RWPE2 (cell line): ENCODE measurements at regions not wholly inside any gene's neighbourhood (a gene's known extent, or its start where the extent isn't known, plus 50 kb on each side); places are given as distances from the start of the nearest gene placed in this dataset.
A peak's percentile ranks its signal among the peaks of the same experiment; 100 is the strongest.

Experiments
- ATAC-seq: fragments of 200-7000 bp; cut with Tn5 transposase; 3 replicates; pipeline ENCODE4 v1.9.1; 2021; ENCODE audit warnings: low read depth
- DNase-seq: peaks from one replicate; pipeline ENCODE4 v3.0.0-alpha.2; 2020; ENCODE audit warnings: low spot score
- H3K27ac ChIP-seq: fragments of 450-650 bp; 2 replicates; pipeline ENCODE4 v1.5.1; 2017; ENCODE audit warnings: mild to moderate bottlenecking; ENCODE audit not compliant: poor library complexity, severe bottlenecking
- H3K27me3 ChIP-seq: fragments of 250-450 bp; sonication (Bioruptor Pico); 2 replicates; pipeline ENCODE4 v1.5.1; 2021; ENCODE audit warnings: mild to moderate bottlenecking, moderate library complexity; ENCODE audit not compliant: insufficient read depth, poor library complexity, severe bottlenecking
- H3K36me3 ChIP-seq: fragments of 250-450 bp; sonication (Bioruptor Pico); 2 replicates; pipeline ENCODE4 v1.5.1; 2020; ENCODE audit warnings: low read depth, mild to moderate bottlenecking, moderate library complexity
- H3K4me1 ChIP-seq: fragments of 250-450 bp; sonication (Bioruptor Pico); 2 replicates; pipeline ENCODE4 v1.5.1; 2021; ENCODE audit warnings: mild to moderate bottlenecking, moderate library complexity; ENCODE audit not compliant: insufficient read depth, poor library complexity, severe bottlenecking
- H3K4me3 ChIP-seq: fragments of 250-450 bp; sonication (Bioruptor Pico); 2 replicates; pipeline ENCODE4 v1.5.1; 2021; ENCODE audit warnings: mild to moderate bottlenecking, moderate library complexity; ENCODE audit not compliant: severe bottlenecking
- H3K9me3 ChIP-seq: fragments of 250-450 bp; sonication (Bioruptor Pico); 2 replicates; pipeline ENCODE4 v1.5.1; 2021; ENCODE audit warnings: mild to moderate bottlenecking, moderate library complexity; ENCODE audit not compliant: severe bottlenecking
- TF ChIP-seq, protein P1 (sequence below): fragments of 450-650 bp; IDR thresholded peaks from one replicate; pipeline ENCODE4 v1.5.1; 2017; ENCODE audit warnings: mild to moderate bottlenecking, moderate library complexity; ENCODE audit not compliant: poor library complexity, severe bottlenecking

DNA sequence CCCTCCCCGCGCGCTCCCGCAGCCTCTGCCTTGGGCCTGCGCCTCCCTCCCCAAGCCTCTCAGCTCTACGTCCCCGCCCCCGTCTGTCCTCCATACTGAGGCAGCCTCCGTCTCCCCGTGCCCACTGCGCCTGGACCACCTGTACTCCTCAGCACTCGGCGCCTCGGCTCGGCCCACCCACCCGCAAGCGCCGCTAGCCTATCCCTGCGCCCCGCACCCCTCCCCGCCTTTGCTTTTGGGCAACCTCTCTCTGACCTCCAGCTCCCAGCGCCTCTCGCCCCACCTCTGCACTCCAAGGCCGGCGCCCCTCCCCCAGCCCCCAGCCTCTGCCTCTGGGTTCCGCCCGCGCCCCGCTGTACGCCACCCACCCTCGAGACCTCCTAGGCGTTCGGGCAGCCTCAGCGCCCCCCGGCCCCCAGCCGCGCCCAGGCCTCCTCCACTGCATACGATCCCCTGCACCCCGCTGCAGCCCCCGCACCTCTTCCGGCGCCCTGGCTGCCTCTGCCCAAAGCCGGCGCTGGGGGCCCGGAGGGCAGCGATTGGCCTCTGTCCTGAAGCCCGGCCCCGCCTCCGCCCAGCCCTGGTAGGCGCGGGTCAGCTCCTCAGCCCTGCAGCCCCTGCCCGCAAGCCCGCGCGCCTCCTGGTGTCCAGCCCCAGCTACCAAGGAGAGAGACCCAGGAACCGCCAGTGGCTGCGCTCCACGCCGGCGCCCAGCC is 279.8 kb upstream of the USP9Y start:
- H3K27ac ChIP-seq: peak overlapping the region; percentile 7
- H3K9me3 ChIP-seq: no peaks in the 10 kb centered on the region
- H3K4me1 ChIP-seq: no peaks in the 10 kb centered on the region
- ATAC-seq: peak; percentile 97
- DNase-seq: peak; percentile 86
- peak overlapping the region; percentile 53 for H3K4me3 ChIP-seq
- no peaks in the 10 kb centered on the region for H3K27me3 ChIP-seq
- TF ChIP-seq, protein P1, sequence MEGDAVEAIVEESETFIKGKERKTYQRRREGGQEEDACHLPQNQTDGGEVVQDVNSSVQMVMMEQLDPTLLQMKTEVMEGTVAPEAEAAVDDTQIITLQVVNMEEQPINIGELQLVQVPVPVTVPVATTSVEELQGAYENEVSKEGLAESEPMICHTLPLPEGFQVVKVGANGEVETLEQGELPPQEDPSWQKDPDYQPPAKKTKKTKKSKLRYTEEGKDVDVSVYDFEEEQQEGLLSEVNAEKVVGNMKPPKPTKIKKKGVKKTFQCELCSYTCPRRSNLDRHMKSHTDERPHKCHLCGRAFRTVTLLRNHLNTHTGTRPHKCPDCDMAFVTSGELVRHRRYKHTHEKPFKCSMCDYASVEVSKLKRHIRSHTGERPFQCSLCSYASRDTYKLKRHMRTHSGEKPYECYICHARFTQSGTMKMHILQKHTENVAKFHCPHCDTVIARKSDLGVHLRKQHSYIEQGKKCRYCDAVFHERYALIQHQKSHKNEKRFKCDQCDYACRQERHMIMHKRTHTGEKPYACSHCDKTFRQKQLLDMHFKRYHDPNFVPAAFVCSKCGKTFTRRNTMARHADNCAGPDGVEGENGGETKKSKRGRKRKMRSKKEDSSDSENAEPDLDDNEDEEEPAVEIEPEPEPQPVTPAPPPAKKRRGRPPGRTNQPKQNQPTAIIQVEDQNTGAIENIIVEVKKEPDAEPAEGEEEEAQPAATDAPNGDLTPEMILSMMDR: peak; percentile 72
- H3K36me3 ChIP-seq: peaks cover 4% of the 10 kb centered on the region

DNA sequence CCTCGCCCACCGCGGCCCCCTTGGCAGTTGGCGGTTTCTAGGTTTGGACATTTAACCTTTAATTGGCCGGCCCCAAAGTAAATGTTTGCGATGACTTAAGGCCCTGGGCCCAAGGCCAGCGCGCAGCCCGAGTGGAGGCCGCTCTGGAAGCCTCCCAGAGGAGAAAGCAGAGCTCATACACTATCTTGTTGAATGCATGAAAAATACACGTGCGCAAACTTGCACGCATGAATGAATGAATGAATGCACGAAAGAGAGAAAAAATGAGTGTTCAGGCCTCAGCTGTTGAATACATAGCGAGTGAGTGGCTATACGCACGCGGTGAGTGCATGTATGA is 279.3 kb upstream of the USP9Y start:
- DNase-seq: no peak
- no peaks in the 10 kb centered on the region for H3K4me1 ChIP-seq
- H3K4me3 ChIP-seq: peak overlapping the region; percentile 53
- TF ChIP-seq, protein P1: peak; percentile 53
- H3K27ac ChIP-seq: peak overlapping the region; percentile 7
- no peaks in the 10 kb centered on the region for H3K27me3 ChIP-seq
- ATAC-seq: peak; percentile 8; the same call in 1 of the 3 replicates
- H3K36me3 ChIP-seq: peaks cover 4% of the 10 kb centered on the region
- no peaks in the 10 kb centered on the region for H3K9me3 ChIP-seq

DNA sequence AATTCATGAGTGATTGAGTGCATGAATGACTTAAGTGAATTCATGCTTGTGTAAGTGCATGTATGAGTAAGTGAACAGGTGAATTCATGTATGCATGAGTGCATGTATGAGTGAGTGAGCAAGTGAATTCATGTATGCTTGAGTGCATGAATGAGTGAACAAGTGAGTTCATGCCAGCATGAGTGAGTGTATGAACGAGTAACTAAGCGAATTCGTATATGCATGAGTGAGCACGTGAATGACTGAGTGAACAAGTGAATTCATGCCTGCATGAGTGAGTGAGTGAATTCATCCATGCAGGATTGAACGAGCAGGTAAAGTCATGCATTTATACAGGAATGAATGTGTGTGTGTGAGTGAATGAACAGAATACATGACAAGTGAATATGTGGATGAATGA is 278.5 kb upstream of the USP9Y start:
- no peak overlapping the region for H3K27ac ChIP-seq
- H3K4me1 ChIP-seq: peaks cover 5% of the 10 kb centered on the region
- TF ChIP-seq, protein P1: no peak
- H3K4me3 ChIP-seq: no peak overlapping the region
- no peaks in the 10 kb centered on the region for H3K27me3 ChIP-seq
- peaks cover 4% of the 10 kb centered on the region; the same call in 1 of the 2 replicates for H3K36me3 ChIP-seq
- H3K9me3 ChIP-seq: no peaks in the 10 kb centered on the region
- ATAC-seq: no peak
- DNase-seq: no peak

DNA sequence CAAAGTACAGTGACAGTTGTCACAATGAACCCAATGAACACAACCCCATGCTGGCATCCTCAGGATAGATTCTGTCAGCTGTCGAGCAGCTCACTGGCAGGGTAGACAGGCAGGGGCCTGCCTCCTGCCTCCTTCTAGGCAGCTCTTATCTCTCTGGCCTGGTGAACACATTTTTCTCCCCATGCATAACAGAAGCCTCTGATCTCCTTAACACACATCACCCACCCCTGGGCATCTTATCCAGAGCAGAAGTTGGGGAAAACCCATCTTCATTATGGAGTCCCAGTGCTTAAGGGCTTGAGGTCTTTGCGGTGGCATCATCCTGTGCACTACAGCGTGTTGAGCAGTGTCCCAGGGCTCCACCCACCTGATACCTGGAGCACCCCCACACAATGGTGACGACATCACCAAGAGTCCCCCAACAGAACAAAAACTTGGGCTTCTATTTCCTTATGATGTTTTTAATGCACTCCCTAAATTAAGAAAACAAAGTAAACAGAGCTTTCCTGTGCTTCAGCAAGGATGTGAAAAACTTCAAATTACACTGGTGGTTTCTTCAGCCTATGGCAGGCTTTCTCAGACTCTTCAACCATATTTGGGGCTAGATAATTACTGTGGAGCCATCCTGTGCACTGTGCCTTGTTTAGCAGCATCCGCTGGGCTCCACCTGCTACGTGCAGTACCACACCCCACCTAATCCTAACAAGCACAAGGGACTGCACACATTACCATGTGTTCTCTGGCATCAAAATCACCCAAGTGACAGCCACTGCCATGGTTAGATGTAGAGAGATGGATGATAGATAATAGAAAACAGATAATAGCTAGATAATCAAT is 277.4 kb upstream of the USP9Y start:
- DNase-seq (no peak), ATAC-seq (no peak)
- peaks cover 9% of the 10 kb centered on the region for H3K4me1 ChIP-seq
- H3K27ac ChIP-seq: no peak overlapping the region
- H3K4me3 ChIP-seq: no peak overlapping the region
- no peaks in the 10 kb centered on the region for H3K9me3 ChIP-seq
- peaks cover 3% of the 10 kb centered on the region; the same call in 1 of the 2 replicates for H3K36me3 ChIP-seq
- H3K27me3 ChIP-seq: no peaks in the 10 kb centered on the region
- TF ChIP-seq, protein P1: no peak
